Heart left ventricle (tissue), 13 donors: ENCODE measurements at regions not wholly inside any gene's neighbourhood (a gene's known extent, or its start where the extent isn't known, plus 50 kb on each side); places are given as distances from the start of the nearest gene placed in this dataset.

Experiments
- CTCF ChIP-seq, 12 donors: fragments of 200-600 bp; sonication (generic) in 4 of 12; IDR thresholded peaks; one replicate each; pipeline versions ENCODE4 v1.5.0 to v1.8.0; 2018 to 2022; ENCODE audit warnings: antibody characterized with exemption in 12 of 12, mild to moderate bottlenecking in 5 of 12
- POLR2A ChIP-seq, 2 donors: fragments of 450-650 bp; IDR thresholded peaks; one replicate each; pipeline ENCODE4 v1.6.1; 2017; ENCODE audit warnings: antibody characterized with exemption in 2 of 2, mild to moderate bottlenecking in 2 of 2, moderate library complexity in 2 of 2
- donor health status: ischemic (EF 13 %, LVEDD 7.1; RV severe dilation, severe dysfunction).
- donor health status: DM: no; HTN: yes; CAD: no.
- donor health status: DM: no; HTN: no; CAD: no.
- donor health status: ischemic (EF 25% LVEDD 6.9; RV normal size, moderate dysfunction).
- donor health status: ischemic (EF 25% LVEDD 5.7; RV mildly dilated, moderate dysfunction).
- donor health status: ischemic (EF 35%, LVEDD 5.7; RV mildly dilated, moderate dysfunction).
- donor health status: nonischemic (EF 11% LVEDD 7.7; RV severe dilation, severe dysfunction).
- donor health status: DM: yes; HTN: yes; CAD: no.
- donor health status: PGD.
- donor health status: ischemic (EF 29% LVEDD 5.4; RV normal size, mild dysfunction).
- donor health status: nonischemic (EF 23%, LVEDD 6.1; RV moderate dilation, normal function).

GRCh38 chr5:15266229-15266628, 233.8 kb upstream of the FBXL7 start:
- TF ChIP-seq CTCF (IDR thresholded peaks at IDR 0.05) (no peak), POLR2A (IDR thresholded peaks at IDR 0.05) (no peak)
